ENCODE measurements at regions not wholly inside any gene's neighbourhood (a gene's known extent, or its start where the extent isn't known, plus 50 kb on each side); places are given as distances from the start of the nearest gene placed in this dataset.
"Not testable (repeated sequence)": the region's sequence is repeated elsewhere in the genome, so short reads cannot be mapped to it uniquely, and the experiment has no call there.

DNA sequence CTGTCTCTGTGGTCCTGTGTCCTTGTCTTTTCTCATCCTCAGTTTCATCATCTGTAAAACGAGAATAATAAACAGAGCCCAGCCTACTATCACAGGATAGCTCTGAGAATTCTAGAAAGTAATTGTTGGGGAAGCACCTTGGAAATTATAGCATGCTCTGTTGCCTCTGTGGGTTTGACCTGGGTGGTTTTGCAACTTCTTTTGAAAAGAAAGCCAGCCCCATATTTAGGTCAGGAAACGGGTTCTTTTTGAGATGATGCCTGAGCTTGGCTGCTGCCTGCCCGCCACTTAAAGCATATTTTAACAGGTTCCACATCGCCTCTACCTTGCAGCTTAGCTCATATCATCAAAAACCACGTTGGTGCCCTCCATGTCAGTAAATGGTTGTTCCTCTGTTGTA lies 111.1 kb downstream of the TLR4 start:
- no peak overlapping the region for H3K4me3 ChIP-seq (ENCODE audit: extremely low read depth, insufficient read depth, low read length, poor library complexity, severe bottlenecking)
- no peak overlapping the region for H3K27ac ChIP-seq (ENCODE audit: low read depth, low read length, severe bottlenecking)
- H3K9me3 ChIP-seq (ENCODE audit: control insufficient read depth, low read length): no peaks in the 10 kb centered on the region
- no peaks in the 10 kb centered on the region for H3K36me3 ChIP-seq (ENCODE audit: control insufficient read depth, insufficient read depth, low read length)
- no peaks in the 10 kb centered on the region for H3K4me1 ChIP-seq (ENCODE audit: control insufficient read depth, insufficient read depth, low read length, poor library complexity, severe bottlenecking)
- WGBS, 2 experiments (ENCODE audit: insufficient coverage in 2 of 2): 81 to 93% methylated on average over 4 of the region's 5 CpGs

DNA sequence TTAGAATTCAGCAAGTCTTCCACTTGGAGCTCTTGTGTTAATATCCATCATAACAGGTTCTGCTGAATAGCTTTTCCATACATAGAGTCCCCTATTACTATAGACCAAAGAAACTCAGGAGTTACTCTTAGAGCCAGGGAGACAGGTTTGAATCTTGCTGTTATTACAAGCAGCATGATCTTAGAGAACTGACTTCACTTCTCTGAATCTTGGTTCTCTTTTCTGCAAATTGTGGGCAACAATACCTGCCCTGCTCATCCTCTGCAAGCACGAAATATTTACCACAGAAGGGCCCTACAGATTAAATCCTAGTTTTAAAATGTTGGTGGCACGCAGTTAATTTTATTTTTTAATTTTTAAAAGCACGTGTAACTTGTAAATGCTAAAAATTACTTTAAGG lies 111.7 kb downstream of the TLR4 start:
- no peak overlapping the region for H3K27ac ChIP-seq (ENCODE audit: low read depth, low read length, severe bottlenecking)
- no CpG with 5 or more reads among the region's 3 CpGs for WGBS, 2 experiments (ENCODE audit: insufficient coverage in 2 of 2)
- no peak overlapping the region for H3K4me3 ChIP-seq (ENCODE audit: extremely low read depth, insufficient read depth, low read length, poor library complexity, severe bottlenecking)
- no peaks in the 10 kb centered on the region for H3K4me1 ChIP-seq (ENCODE audit: control insufficient read depth, insufficient read depth, low read length, poor library complexity, severe bottlenecking)
- H3K9me3 ChIP-seq (ENCODE audit: control insufficient read depth, low read length): no peaks in the 10 kb centered on the region
- H3K36me3 ChIP-seq (ENCODE audit: control insufficient read depth, insufficient read depth, low read length): no peaks in the 10 kb centered on the region

DNA sequence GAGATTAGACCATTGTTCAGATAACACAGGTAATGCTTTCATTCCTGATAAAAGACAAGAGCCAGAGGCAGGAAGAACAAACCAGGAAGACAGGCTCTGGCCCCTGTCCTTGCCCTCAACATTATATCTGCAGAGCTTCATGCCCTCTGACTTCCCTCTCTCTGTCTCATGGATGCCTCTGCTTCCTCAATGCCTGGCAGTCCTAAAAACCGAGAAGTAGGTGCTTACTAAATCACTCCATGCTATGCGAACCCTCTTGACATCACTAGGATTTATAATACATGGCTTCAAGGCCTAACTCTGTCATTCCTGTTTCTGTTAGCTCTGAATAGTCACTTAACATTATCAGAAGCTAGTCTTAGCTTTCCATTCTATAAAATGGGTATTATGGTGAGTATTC lies 117.8 kb downstream of the TLR4 start:
- Histone ChIP-seq H3K36me3 (ENCODE audit: control insufficient read depth, insufficient read depth, low read length) (no peaks in the 10 kb centered on the region), H3K9me3 (ENCODE audit: control insufficient read depth, low read length) (no peaks in the 10 kb centered on the region), H3K27ac (ENCODE audit: low read depth, low read length, severe bottlenecking) (no peak overlapping the region), H3K4me1 (ENCODE audit: control insufficient read depth, insufficient read depth, low read length, poor library complexity, severe bottlenecking) (no peaks in the 10 kb centered on the region), H3K4me3 (ENCODE audit: extremely low read depth, insufficient read depth, low read length, poor library complexity, severe bottlenecking) (no peak overlapping the region)
- 89 to 94% methylated on average over 2 of the region's 2 CpGs for WGBS, 2 experiments (ENCODE audit: insufficient coverage in 2 of 2)

GRCh38 chr9:117823576-117823975 lies 119.4 kb downstream of the TLR4 start:
- Histone ChIP-seq H3K36me3 (ENCODE audit: control insufficient read depth, insufficient read depth, low read length) (no peaks in the 10 kb centered on the region), H3K4me1 (ENCODE audit: control insufficient read depth, insufficient read depth, low read length, poor library complexity, severe bottlenecking) (no peaks in the 10 kb centered on the region), H3K27ac (ENCODE audit: low read depth, low read length, severe bottlenecking) (no peak overlapping the region), H3K9me3 (ENCODE audit: control insufficient read depth, low read length) (no peaks in the 10 kb centered on the region), H3K4me3 (ENCODE audit: extremely low read depth, insufficient read depth, low read length, poor library complexity, severe bottlenecking) (no peak overlapping the region)

GRCh38 chr9:117825609-117826347 lies 121.6 kb downstream of the TLR4 start:
- no peaks in the 10 kb centered on the region for H3K36me3 ChIP-seq (ENCODE audit: control insufficient read depth, insufficient read depth, low read length)
- H3K4me3 ChIP-seq (ENCODE audit: extremely low read depth, insufficient read depth, low read length, poor library complexity, severe bottlenecking): no peak overlapping the region
- 86 to 100% methylated on average over 1 of the region's 4 CpGs for WGBS, 2 experiments (ENCODE audit: insufficient coverage in 2 of 2)
- no peak overlapping the region for H3K27ac ChIP-seq (ENCODE audit: low read depth, low read length, severe bottlenecking)
- no peaks in the 10 kb centered on the region for H3K9me3 ChIP-seq (ENCODE audit: control insufficient read depth, low read length)
- no peaks in the 10 kb centered on the region for H3K4me1 ChIP-seq (ENCODE audit: control insufficient read depth, insufficient read depth, low read length, poor library complexity, severe bottlenecking)

- no peaks in the 10 kb centered on the region for H3K9me3 ChIP-seq (ENCODE audit: control insufficient read depth, low read length)
- no peaks in the 10 kb centered on the region for H3K4me1 ChIP-seq (ENCODE audit: control insufficient read depth, insufficient read depth, low read length, poor library complexity, severe bottlenecking)
- H3K27ac ChIP-seq (ENCODE audit: low read depth, low read length, severe bottlenecking): no peak overlapping the region
- H3K4me3 ChIP-seq (ENCODE audit: extremely low read depth, insufficient read depth, low read length, poor library complexity, severe bottlenecking): no peak overlapping the region
- no peaks in the 10 kb centered on the region for H3K36me3 ChIP-seq (ENCODE audit: control insufficient read depth, insufficient read depth, low read length)
- WGBS, 2 experiments (ENCODE audit: insufficient coverage in 2 of 2): 71 to 100% methylated on average over 2 of the region's 3 CpGs
These were observed 122.6 kb downstream of the TLR4 start for GRCh38 chr9:117826837-117827236.

DNA sequence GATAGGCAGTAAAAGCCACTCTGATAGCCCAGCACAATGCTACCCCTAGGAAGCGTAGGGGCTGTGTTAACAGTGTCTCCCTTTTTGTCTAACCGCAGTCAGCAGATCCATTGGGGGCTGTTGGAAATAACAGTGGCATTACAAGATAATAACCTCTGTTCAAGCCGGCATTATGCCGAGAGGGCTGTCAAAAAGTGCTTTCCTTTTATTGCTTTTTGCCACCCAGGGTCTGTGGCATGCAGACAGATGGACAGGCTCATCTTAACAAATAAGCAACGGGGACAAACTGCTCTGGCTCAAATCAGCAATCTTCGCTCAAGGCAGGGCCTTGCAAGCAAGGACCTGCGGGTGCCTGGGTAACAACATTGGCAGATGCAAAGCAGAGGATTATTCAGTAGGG lies 123.3 kb downstream of the TLR4 start:
- Histone ChIP-seq H3K36me3 (ENCODE audit: control insufficient read depth, insufficient read depth, low read length) (no peaks in the 10 kb centered on the region), H3K9me3 (ENCODE audit: control insufficient read depth, low read length) (no peaks in the 10 kb centered on the region), H3K4me3 (ENCODE audit: extremely low read depth, insufficient read depth, low read length, poor library complexity, severe bottlenecking) (no peak overlapping the region), H3K4me1 (ENCODE audit: control insufficient read depth, insufficient read depth, low read length, poor library complexity, severe bottlenecking) (no peaks in the 10 kb centered on the region), H3K27ac (ENCODE audit: low read depth, low read length, severe bottlenecking) (no peak overlapping the region)
- WGBS, 2 experiments (ENCODE audit: insufficient coverage in 2 of 2): 94% methylated on average over 6 to 7 of the region's 7 CpGs

DNA sequence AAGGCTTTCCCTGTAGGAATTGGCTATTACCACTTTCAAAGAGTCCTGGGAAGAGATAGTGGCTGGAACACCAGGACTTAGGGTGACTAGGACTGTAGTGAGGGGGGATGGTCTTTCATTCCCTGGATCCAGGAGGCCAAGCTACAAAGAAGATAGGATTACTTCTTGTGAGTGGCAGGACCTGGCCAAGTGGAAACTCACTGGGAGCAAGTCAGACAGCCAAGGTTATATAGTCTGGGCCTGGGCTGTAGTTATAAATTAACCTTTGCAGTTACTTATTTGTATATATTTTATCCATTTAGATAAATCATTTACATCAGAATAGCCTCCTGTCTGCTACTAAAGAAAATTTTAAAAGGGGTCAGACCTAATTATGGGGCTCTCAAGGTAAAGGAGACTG lies 124.3 kb downstream of the TLR4 start:
- Histone ChIP-seq H3K9me3 (ENCODE audit: control insufficient read depth, low read length) (no peaks in the 10 kb centered on the region), H3K27ac (ENCODE audit: low read depth, low read length, severe bottlenecking) (no peak overlapping the region), H3K4me1 (ENCODE audit: control insufficient read depth, insufficient read depth, low read length, poor library complexity, severe bottlenecking) (no peaks in the 10 kb centered on the region), H3K36me3 (ENCODE audit: control insufficient read depth, insufficient read depth, low read length) (no peaks in the 10 kb centered on the region), H3K4me3 (ENCODE audit: extremely low read depth, insufficient read depth, low read length, poor library complexity, severe bottlenecking) (no peak overlapping the region)

GRCh38 chr9:117835798-117836197 lies 131.6 kb downstream of the TLR4 start:
- H3K36me3 ChIP-seq (ENCODE audit: control insufficient read depth, insufficient read depth, low read length): no peaks in the 10 kb centered on the region
- 100% methylated on average over 1 of the region's 1 CpG; no CpG with 5 or more reads in 1 of the 2 experiments for WGBS, 2 experiments (ENCODE audit: insufficient coverage in 2 of 2)
- H3K4me1 ChIP-seq (ENCODE audit: control insufficient read depth, insufficient read depth, low read length, poor library complexity, severe bottlenecking): no peaks in the 10 kb centered on the region
- no peak overlapping the region for H3K4me3 ChIP-seq (ENCODE audit: extremely low read depth, insufficient read depth, low read length, poor library complexity, severe bottlenecking)
- H3K9me3 ChIP-seq (ENCODE audit: control insufficient read depth, low read length): no peaks in the 10 kb centered on the region
- H3K27ac ChIP-seq (ENCODE audit: low read depth, low read length, severe bottlenecking): no peak overlapping the region

DNA sequence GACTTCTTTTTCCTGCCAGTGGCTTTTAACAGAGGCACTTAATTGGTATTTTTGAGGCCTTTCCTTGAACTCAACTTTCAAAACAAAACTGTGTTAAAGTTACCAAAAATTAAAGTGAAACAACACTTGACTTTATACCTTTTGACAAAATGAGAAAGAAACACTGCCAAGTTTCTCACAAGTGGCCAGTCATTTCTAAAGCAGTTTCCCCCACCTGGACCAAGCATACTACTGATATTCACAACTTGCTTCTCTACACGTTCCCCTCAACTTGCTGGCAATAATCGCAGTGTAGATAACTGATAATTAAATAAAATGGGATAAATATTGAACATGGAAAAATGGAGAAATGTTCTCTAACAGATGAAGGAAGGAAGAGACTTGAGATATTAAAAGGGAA lies 135.7 kb downstream of the TLR4 start:
- H3K36me3 ChIP-seq (ENCODE audit: control insufficient read depth, insufficient read depth, low read length): no peaks in the 10 kb centered on the region
- no peaks in the 10 kb centered on the region for H3K4me1 ChIP-seq (ENCODE audit: control insufficient read depth, insufficient read depth, low read length, poor library complexity, severe bottlenecking)
- no peak overlapping the region for H3K27ac ChIP-seq (ENCODE audit: low read depth, low read length, severe bottlenecking)
- H3K4me3 ChIP-seq (ENCODE audit: extremely low read depth, insufficient read depth, low read length, poor library complexity, severe bottlenecking): no peak overlapping the region
- no peaks in the 10 kb centered on the region for H3K9me3 ChIP-seq (ENCODE audit: control insufficient read depth, low read length)
- no CpG with 5 or more reads among the region's 2 CpGs for WGBS, 2 experiments (ENCODE audit: insufficient coverage in 2 of 2)

GRCh38 chr9:117851836-117852461 lies 147.7 kb downstream of the TLR4 start:
- not testable (repeated sequence) for H3K4me3 ChIP-seq (ENCODE audit: extremely low read depth, insufficient read depth, low read length, poor library complexity, severe bottlenecking); H3K4me1 ChIP-seq (ENCODE audit: control insufficient read depth, insufficient read depth, low read length, poor library complexity, severe bottlenecking)
- 90 to 93% methylated on average over 12 to 24 of the region's 38 CpGs for WGBS, 2 experiments (ENCODE audit: insufficient coverage in 2 of 2)

More at GRCh38 chr9:117851836-117852461, 147.7 kb downstream of the TLR4 start:
- not testable (repeated sequence) for H3K36me3 ChIP-seq (ENCODE audit: control insufficient read depth, insufficient read depth, low read length); H3K9me3 ChIP-seq (ENCODE audit: control insufficient read depth, low read length); H3K27ac ChIP-seq (ENCODE audit: low read depth, low read length, severe bottlenecking)
